ENCODE measurements at regions not wholly inside any gene's neighbourhood (a gene's known extent, or its start where the extent isn't known, plus 50 kb on each side); places are given as distances from the start of the nearest gene placed in this dataset.

DNA sequence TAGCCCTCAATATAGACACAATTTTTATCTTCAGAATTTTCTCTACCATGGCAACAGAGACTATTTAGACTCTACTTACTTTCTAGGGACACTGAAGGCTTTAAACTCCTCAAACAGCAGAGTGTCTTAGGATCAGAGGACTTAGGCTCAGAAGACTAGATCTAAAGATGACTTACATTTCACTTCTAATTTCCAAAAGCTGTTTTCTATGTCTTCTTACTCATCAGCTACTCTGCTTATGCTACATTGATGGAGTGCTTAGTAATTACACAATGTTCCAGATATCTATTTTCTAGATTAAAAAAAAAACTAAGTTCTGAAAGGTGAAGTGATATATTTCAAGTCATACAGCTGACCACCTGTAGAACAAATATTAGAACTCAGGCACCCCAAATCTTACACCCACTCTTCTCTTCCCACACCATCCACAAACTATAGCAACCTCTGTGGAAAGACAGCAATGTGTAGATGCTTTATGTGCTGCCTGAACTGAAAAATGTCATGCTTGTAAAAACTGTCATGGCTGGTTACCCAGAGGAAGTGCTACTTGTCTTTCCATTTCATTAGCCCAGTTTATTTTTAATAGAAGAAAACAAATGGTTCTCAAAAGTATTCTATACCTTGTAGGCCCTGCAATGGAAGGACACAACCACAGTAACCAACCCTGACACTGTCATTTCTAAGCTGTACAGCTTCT is 831.0 kb upstream of the ACVR2A start:
- Histone ChIP-seq H3K27me3 (ENCODE audit: insufficient read depth, low read length) (no peaks in the 10 kb centered on the region), H3K56ac (ENCODE audit: insufficient read length, low read depth, low read length) (no peak overlapping the region), H3K4me2 (ENCODE audit: insufficient read depth, insufficient read length, low read length) (no peak overlapping the region), H3K23me2 (ENCODE audit: insufficient read length, low read depth, low read length, poor library complexity, severe bottlenecking) (no peaks in the 10 kb centered on the region), H2AK5ac (ENCODE audit: insufficient read length, low read length) (no peak overlapping the region), H2BK5ac (ENCODE audit: insufficient read length, low read length) (no peak overlapping the region), H2BK12ac (ENCODE audit: insufficient read length, low read depth, low read length) (no peak overlapping the region), H3K9ac (ENCODE audit: extremely low read depth, insufficient read length, low read length) (no peak overlapping the region), H2BK120ac (ENCODE audit: low read depth, low read length, poor library complexity, severe bottlenecking) (no peak overlapping the region), H4K91ac (ENCODE audit: insufficient read length, low read depth, low read length) (no peak overlapping the region), H3T11ph (ENCODE audit: low read length) (no peak overlapping the region), H2BK15ac (ENCODE audit: low read depth, low read length) (no peak overlapping the region), H3K18ac (ENCODE audit: insufficient read length, low read depth, low read length) (no peak overlapping the region), H3K9me3 (ENCODE audit: control insufficient read depth, low read depth, low read length) (no peaks in the 10 kb centered on the region), H3K14ac (ENCODE audit: insufficient read depth, low read length) (no peak overlapping the region), H4K5ac (ENCODE audit: insufficient read length, low read depth, low read length) (no peak overlapping the region), H4K8ac (replicated peaks; ENCODE audit: insufficient read length, low read depth, low read length) (no peak overlapping the region), H3K79me2 (ENCODE audit: insufficient read depth, low read length) (no peaks in the 10 kb centered on the region), H3K79me1 (ENCODE audit: insufficient read depth, low read depth, low read length, poor library complexity, severe bottlenecking) (no peaks in the 10 kb centered on the region), H4K20me1 (ENCODE audit: control insufficient read depth, insufficient read depth, insufficient read length) (no peaks in the 10 kb centered on the region), H2BK20ac (ENCODE audit: low read depth, low read length, poor library complexity, severe bottlenecking) (no peak overlapping the region), H3K4me1 (ENCODE audit: insufficient read depth, low read length) (no peaks in the 10 kb centered on the region), H3K27ac (ENCODE audit: insufficient read length, low read depth, low read length) (no peak overlapping the region), H3K4ac (ENCODE audit: low read depth, low read length) (no peak overlapping the region), H2AFZ (ENCODE audit: low read length) (no peak overlapping the region), H3K23ac (ENCODE audit: insufficient read length, low read depth, low read length) (no peak overlapping the region)
- no peaks in the 10 kb centered on the region for H3K9me3 Mint-ChIP-seq
- no peak for DNase-seq
- H3K4me1 Mint-ChIP-seq: peaks cover 9 to 13% of the 10 kb centered on the region in 2 experiments
- H3K36me3 Mint-ChIP-seq (ENCODE audit: insufficient read depth in 1 of 3, low read depth in 3 of 3): no peaks in the 10 kb centered on the region; a peak in 1 of 7 replicates
- H3K27ac Mint-ChIP-seq: no peak overlapping the region
- H3K27me3 Mint-ChIP-seq (ENCODE audit: low read depth): no peaks in the 10 kb centered on the region
- TF ChIP-seq, protein P1, sequence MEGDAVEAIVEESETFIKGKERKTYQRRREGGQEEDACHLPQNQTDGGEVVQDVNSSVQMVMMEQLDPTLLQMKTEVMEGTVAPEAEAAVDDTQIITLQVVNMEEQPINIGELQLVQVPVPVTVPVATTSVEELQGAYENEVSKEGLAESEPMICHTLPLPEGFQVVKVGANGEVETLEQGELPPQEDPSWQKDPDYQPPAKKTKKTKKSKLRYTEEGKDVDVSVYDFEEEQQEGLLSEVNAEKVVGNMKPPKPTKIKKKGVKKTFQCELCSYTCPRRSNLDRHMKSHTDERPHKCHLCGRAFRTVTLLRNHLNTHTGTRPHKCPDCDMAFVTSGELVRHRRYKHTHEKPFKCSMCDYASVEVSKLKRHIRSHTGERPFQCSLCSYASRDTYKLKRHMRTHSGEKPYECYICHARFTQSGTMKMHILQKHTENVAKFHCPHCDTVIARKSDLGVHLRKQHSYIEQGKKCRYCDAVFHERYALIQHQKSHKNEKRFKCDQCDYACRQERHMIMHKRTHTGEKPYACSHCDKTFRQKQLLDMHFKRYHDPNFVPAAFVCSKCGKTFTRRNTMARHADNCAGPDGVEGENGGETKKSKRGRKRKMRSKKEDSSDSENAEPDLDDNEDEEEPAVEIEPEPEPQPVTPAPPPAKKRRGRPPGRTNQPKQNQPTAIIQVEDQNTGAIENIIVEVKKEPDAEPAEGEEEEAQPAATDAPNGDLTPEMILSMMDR (conservative IDR thresholded peaks at IDR 0.05): no peak
- no peak overlapping the region for H3K4me3 Mint-ChIP-seq
